HEK293T (cell line): ENCODE measurements at regions not wholly inside any gene's neighbourhood (a gene's known extent, or its start where the extent isn't known, plus 50 kb on each side); places are given as distances from the start of the nearest gene placed in this dataset.
"Not testable (repeated sequence)": the region's sequence is repeated elsewhere in the genome, so short reads cannot be mapped to it uniquely, and the experiment has no call there.

Experiments used
- CTCF ChIA-PET: fragments of 350-600 bp; formaldehyde crosslinking; extraction: SDS; loops from one replicate; lab custom pipeline; 2021; ENCODE audit warnings: antibody characterized with exemption, inconsistent platforms; lab: Yijun Ruan, JAX
- POLR2A ChIA-PET: fragments of 350-600 bp; formaldehyde crosslinking; extraction: SDS; loops from one replicate; lab custom pipeline; 2020; ENCODE audit warnings: antibody characterized with exemption, inconsistent platforms; lab: Yijun Ruan, JAX
- DNase-seq: peaks from one replicate; pipeline ENCODE4 v3.0.0; 2012; ENCODE audit warnings: mixed read lengths; ENCODE audit errors: extremely low spot score
- ARNT ChIP-seq: fragments of 450-650 bp; IDR thresholded peaks from 2 replicates; pipeline ENCODE4 v1.6.1; 2017; ENCODE audit warnings: mild to moderate bottlenecking
- BHLHE40 ChIP-seq: fragments of 450-650 bp; IDR thresholded peaks from 2 replicates; pipeline ENCODE4 v1.6.1; 2016; ENCODE audit warnings: mild to moderate bottlenecking, moderate library complexity, borderline replicate concordance
- CTBP1 ChIP-seq: fragments of 450-650 bp; IDR thresholded peaks from 2 replicates; pipeline ENCODE4 v1.6.1; 2016; ENCODE audit warnings: borderline replicate concordance
- ELF4 ChIP-seq: fragments of 450-650 bp; IDR thresholded peaks from 2 replicates; pipeline ENCODE4 v1.6.1; 2017; ENCODE audit warnings: antibody characterized with exemption
- FOXA1 ChIP-seq: fragments of 450-650 bp; IDR thresholded peaks from 2 replicates; pipeline ENCODE4 v1.6.1; 2016; ENCODE audit warnings: mild to moderate bottlenecking
- FOXK2 ChIP-seq: fragments of 450-650 bp; IDR thresholded peaks from 2 replicates; pipeline ENCODE4 v1.6.1; 2016; ENCODE audit warnings: mild to moderate bottlenecking
- FOXM1 ChIP-seq: fragments of 450-650 bp; IDR thresholded peaks from 2 replicates; pipeline ENCODE4 v1.6.1; 2017; ENCODE audit warnings: mild to moderate bottlenecking, borderline replicate concordance
- HDGF ChIP-seq: fragments of 450-650 bp; IDR thresholded peaks from 2 replicates; pipeline ENCODE4 v1.6.1; 2017; ENCODE audit warnings: antibody characterized with exemption, borderline replicate concordance
- L3MBTL2 ChIP-seq: fragments of 450-650 bp; conservative IDR thresholded peaks from 2 replicates; pipeline ENCODE4 v1.6.1; 2016; ENCODE audit warnings: mild to moderate bottlenecking
- LEF1 ChIP-seq: fragments of 450-650 bp; IDR thresholded peaks from 2 replicates; pipeline ENCODE4 v1.6.1; 2017; ENCODE audit warnings: mild to moderate bottlenecking, borderline replicate concordance
- NFRKB ChIP-seq: fragments of 450-650 bp; IDR thresholded peaks from 2 replicates; pipeline ENCODE4 v1.6.1; 2016; ENCODE audit warnings: mild to moderate bottlenecking, moderate library complexity
- PKNOX1 ChIP-seq: fragments of 450-650 bp; IDR thresholded peaks from 2 replicates; pipeline ENCODE4 v1.6.1; 2016
- SP1 ChIP-seq: fragments of 450-650 bp; IDR thresholded peaks from 2 replicates; pipeline ENCODE4 v1.6.1; 2017
- SUZ12 ChIP-seq: fragments of 450-650 bp; IDR thresholded peaks from 2 replicates; pipeline ENCODE4 v1.6.1; 2016; ENCODE audit warnings: mild to moderate bottlenecking
- TARDBP ChIP-seq: fragments of 450-650 bp; IDR thresholded peaks from 2 replicates; pipeline ENCODE4 v1.6.1; 2016
- ZNF384 ChIP-seq: fragments of 450-650 bp; IDR thresholded peaks from 2 replicates; pipeline ENCODE4 v1.6.1; 2016

GRCh38 chr4:13920901-13921300 lies 293.4 kb upstream of the BOD1L1 start:
- TF ChIP-seq NFRKB, result no peak
- no peak for TF ChIP-seq LEF1
- TF ChIP-seq SUZ12, result no peak
- TF ChIP-seq CTBP1, result no peak
- TF ChIP-seq ARNT, result no peak
- no peak for TF ChIP-seq HDGF
- no peak for TF ChIP-seq PKNOX1
- TF ChIP-seq SP1, result no peak
- no peak for TF ChIP-seq BHLHE40
- TF ChIP-seq ELF4, result no peak
- TF ChIP-seq L3MBTL2, result no peak
- no peak for TF ChIP-seq FOXM1
- no peak for TF ChIP-seq FOXA1
- POLR2A ChIA-PET, result no interaction called here
- DNase-seq, result no peak
- CTCF ChIA-PET, result no interaction called here

- ChIA-PET CTCF (no interaction called here), POLR2A (no interaction called here)
- TF ChIP-seq CTBP1, result no peak
- TF ChIP-seq SP1, result no peak
- no peak for TF ChIP-seq SUZ12
- TF ChIP-seq ZNF384, result no peak
- no peak for TF ChIP-seq L3MBTL2
- TF ChIP-seq ARNT, result no peak
- TF ChIP-seq HDGF, result no peak
- DNase-seq, result no peak
Measured at GRCh38 chr4:13921805-13922204, 294.3 kb upstream of the BOD1L1 start.

GRCh38 chr4:13922459-13922858 lies 294.9 kb upstream of the BOD1L1 start:
- ChIA-PET CTCF (no interaction called here), POLR2A (no interaction called here)
- no peak for DNase-seq
- TF ChIP-seq ARNT (no peak), TARDBP (no peak), FOXA1 (no peak), LEF1 (no peak), NFRKB (no peak), PKNOX1 (no peak), L3MBTL2 (no peak), BHLHE40 (no peak), ELF4 (no peak), FOXM1 (no peak)

GRCh38 chr4:13922873-13923645 lies 295.5 kb upstream of the BOD1L1 start:
- TF ChIP-seq NFRKB, result no peak
- TF ChIP-seq L3MBTL2, result no peak
- TF ChIP-seq ARNT, result no peak
- no peak for TF ChIP-seq LEF1
- no peak for TF ChIP-seq FOXA1
- no peak for TF ChIP-seq FOXK2
- no peak for TF ChIP-seq ZNF384
- TF ChIP-seq ELF4, result no peak
- no peak for TF ChIP-seq HDGF
- TF ChIP-seq TARDBP, result no peak
- no peak for TF ChIP-seq SP1
- no peak for TF ChIP-seq SUZ12
- ChIA-PET CTCF (no interaction called here), POLR2A (no interaction called here)
- no peak for DNase-seq

- CTCF ChIA-PET, DNase-seq, POLR2A ChIA-PET: not testable (repeated sequence)
Measured at GRCh38 chr4:13924900-13925299, 297.4 kb upstream of the BOD1L1 start.

- POLR2A ChIA-PET, result no interaction called here
- TF ChIP-seq FOXK2 (no peak), HDGF (no peak), FOXM1 (no peak), SP1 (no peak), PKNOX1 (no peak), NFRKB (no peak), L3MBTL2 (no peak), BHLHE40 (no peak), SUZ12 (no peak), TARDBP (no peak), ZNF384 (no peak), ELF4 (no peak), LEF1 (no peak), CTBP1 (no peak)
- no peak for DNase-seq
- CTCF ChIA-PET, result no interaction called here
Measured at GRCh38 chr4:13928214-13928613, 300.7 kb upstream of the BOD1L1 start.

GRCh38 chr4:13930155-13930554 lies 302.6 kb upstream of the BOD1L1 start:
- TF ChIP-seq L3MBTL2 (no peak), PKNOX1 (no peak), SP1 (no peak), TARDBP (no peak), ARNT (no peak), ZNF384 (no peak), NFRKB (no peak), SUZ12 (no peak), FOXM1 (no peak), CTBP1 (no peak), FOXA1 (no peak), BHLHE40 (no peak), LEF1 (no peak), FOXK2 (no peak), HDGF (no peak), ELF4 (no peak)
- no peak for DNase-seq
- ChIA-PET POLR2A (no interaction called here), CTCF (no interaction called here)
